Mucosa of gallbladder (tissue), 1 donor: ENCODE measurements at regions not wholly inside any gene's neighbourhood (a gene's known extent, or its start where the extent isn't known, plus 50 kb on each side); places are given as distances from the start of the nearest gene placed in this dataset.
"Not testable (repeated sequence)": the region's sequence is repeated elsewhere in the genome, so short reads cannot be mapped to it uniquely, and the experiment has no call there.

Experiments used
- DNase-seq: peaks from one replicate; pipeline ENCODE4 v3.0.0-alpha.2; 2020; ENCODE audit warnings: low spot score
- donor health status: DM: no; HTN: no; CAD: no.

DNA sequence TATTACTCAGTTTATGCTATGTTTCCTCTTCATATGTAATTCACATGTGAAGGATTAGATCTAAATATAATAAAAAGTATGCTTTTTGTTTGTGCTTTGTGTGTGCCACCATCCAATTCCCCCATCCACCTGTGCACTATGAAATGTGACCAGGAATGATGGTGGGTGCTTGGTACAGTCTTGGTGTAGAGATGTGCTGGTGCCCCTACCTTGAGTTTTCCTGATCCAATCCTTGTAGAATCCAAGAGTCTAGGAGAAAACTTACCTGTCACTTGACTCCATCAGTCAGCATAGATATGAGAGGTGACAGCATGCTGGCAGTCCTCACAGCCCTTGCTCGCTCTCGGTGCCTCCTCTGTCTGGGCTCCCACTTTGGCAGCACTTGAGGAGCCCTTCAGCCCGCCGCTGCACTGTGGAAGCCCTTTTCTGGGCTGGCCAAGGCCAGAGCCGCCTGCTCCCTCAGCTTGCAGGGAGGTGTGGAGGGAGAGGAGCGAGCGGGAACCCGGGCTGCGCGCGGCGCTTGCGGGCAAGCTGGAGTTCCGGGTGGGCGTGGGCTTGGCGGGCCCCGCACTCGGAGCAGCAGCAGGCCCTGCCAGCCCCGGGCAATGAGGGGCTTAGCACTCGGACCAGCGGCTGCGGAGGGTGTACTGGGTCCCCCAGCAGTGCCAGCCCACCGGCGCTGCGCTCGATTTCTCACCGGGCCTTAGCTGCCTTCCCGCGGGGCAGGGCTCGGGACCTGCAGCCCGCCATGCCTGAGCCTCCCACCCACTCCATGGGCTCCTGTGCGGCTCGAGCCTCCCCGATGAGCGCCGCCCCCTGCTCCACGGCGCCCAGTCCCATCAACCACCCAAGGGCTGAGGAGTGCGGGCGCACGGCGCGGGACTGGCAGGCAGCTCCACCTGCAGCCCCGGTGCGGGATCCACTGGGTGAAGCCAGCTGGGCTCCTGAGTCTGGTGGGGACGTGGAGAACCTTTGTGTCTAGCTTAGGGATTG is 874.7 kb downstream of the PLA2G4A start:
- not testable (repeated sequence) for DNase-seq

DNA sequence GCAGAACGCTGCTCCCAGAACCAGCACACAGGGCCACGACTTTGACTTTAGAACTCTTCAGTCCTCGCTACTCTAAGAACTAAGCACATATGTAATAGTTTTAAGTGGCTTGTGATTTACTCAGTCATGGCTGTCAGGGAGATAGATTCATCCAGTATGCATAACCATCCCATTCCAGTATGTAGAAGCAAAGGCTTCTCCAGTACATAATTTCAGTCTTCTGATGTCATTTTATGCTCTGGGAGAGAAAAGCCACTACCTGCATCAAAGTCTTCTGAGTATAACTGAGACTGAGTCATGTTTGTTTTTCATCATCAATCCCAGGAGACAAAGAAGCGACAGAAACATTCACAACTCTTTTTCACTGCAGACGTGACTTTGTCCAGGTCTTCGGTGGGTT is 885.7 kb downstream of the PLA2G4A start:
- DNase-seq, result no peak

DNA sequence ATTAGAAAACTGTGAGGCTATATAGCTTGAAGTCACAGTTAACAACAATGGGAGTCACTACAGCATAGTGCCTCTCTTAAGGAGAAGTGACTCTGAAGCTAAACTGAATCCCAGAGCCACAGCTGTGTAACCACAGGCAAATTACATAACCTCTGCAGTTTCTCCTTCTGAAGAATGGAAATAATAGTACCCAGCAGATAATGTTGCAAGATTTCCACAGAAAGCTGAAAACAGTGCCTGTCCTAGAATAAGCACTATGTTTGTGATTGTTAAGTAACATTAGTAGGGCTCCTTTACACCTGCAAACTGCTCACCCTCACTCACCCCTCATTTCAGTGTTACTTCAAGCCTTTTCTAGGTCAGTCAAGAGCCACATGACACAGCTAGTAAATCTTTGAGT is 886.7 kb downstream of the PLA2G4A start:
- DNase-seq, result no peak

DNA sequence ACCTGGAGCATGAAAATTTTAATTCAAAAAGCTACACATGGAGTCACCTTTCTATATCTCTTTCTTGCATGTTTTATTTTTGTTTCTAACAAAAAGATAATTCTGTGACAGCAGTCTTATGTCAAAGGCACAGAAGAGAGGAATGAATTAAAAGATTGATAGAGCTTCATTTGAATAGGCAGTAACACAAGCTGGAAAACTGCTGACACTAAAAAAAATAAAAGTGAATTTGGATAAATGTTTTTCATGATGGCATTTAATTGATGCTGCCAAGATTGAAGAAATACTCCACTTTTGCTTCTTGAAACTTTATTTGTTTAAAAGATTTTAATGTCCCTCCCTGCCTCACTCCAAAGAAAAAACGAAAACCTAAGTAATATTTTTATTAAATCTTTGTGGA is 887.4 kb downstream of the PLA2G4A start:
- no peak for DNase-seq

DNA sequence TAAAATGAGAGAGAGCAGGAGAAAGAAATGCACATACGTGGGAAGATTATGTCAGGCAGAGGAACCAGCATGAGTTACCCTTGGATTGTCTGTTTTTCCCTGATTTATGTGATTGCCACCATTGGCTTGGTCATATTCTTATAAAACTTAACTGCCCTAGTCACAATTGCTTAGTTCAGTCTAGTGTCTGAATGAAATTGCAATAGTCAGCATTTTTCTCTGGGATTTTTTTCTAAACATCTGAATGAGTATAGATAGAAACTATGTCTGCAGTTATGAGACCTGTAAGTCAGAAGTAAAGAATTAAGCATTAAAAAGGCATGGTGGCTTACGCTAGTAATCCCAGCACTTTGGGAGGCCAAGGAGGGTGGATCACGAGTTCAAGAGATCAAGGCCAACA is 889.8 kb downstream of the PLA2G4A start:
- DNase-seq, result no peak

DNA sequence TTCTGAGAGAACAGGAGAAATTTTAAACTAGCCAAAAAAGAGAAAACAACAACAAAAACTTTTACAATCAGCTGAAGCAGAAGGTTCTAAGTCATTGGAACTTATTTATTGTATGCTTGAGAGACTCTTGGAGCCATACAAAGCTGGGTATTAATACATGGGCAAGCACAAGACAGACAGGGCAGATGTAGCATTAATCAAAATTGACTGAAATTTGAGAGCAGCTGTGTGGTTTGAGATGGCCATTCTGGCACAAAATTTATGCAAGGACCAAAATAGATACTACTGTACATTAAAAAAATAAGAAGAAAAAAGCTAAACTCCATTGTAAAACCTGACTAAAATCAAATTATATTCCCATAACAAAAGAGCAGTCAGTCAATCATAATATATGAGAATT is 892.5 kb downstream of the PLA2G4A start:
- no peak for DNase-seq

DNA sequence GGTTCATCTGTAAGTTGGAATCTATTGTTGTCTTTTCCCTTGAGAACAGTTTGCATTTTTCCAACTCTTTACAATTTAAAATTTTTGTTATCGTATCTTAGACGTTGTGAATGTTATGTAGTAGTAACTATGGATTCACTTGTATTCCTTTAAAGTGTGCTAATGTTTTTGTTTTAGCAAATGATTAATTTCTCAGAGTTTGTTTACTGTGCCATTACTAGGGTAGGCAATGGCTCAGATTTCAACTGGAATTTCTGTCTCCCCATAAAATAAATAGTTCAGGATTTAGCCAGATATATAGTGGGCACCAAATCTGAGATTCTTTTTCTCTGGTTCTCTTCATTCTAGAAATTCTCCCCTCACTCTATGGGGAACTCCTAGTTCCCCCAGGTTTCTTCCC is 896.5 kb downstream of the PLA2G4A start:
- no peak for DNase-seq

DNA sequence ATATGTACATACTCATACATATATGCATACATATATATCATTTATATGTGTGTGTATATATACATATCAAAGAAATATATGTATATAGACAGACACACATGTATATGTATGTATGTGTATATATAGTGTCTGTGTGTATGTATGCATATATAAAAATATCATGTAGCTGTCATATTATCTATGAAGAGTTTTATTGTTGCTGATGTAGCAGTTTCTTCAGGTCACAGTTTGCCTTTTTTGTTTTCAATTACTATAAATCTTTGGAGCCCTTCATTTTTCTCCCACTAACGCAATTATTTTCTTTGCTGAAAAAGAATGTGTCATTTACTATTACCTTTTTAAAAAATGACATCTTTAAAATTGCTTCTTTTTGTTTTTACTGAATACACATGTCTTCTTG is 904.5 kb downstream of the PLA2G4A start:
- no peak for DNase-seq

DNA sequence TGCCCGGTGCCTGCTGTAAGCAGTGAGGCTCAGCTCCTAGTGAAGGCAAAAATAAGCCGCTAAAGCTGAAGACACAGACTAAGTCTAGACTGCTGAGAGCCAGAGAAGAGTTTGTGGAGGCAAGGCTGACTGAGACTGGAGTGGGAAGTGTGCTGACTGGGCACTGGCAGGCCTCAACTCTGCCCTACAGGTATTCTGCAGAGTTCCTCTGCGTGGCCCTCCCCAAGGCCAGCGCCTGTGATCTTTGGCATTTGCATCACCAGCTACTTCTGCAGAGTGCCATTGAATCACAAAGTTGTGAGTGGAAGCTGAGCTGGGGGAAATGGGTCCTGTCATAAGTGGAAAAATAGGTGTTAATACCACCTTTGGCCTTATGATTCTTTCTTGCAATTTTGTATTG is 905.7 kb downstream of the PLA2G4A start:
- DNase-seq, result no peak

DNA sequence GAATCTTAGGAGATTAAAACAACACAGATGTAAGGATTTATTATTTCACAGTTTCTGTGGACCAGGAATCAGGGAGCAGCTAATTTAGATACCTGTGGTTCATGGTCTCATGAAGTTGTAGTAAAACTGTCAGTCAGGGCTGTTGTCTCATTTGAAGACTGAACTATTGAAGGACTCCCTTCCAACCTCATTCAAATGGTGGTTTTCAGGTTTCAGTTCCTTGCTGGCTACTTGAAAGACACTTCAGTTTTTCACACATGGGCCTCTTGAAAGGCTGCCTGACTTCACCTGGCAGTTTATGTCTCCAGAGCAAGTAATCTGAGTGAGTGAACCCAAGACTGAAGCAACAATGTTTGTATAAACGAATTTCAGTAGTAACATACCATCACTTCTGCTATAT is 915.9 kb downstream of the PLA2G4A start:
- DNase-seq, result no peak

DNA sequence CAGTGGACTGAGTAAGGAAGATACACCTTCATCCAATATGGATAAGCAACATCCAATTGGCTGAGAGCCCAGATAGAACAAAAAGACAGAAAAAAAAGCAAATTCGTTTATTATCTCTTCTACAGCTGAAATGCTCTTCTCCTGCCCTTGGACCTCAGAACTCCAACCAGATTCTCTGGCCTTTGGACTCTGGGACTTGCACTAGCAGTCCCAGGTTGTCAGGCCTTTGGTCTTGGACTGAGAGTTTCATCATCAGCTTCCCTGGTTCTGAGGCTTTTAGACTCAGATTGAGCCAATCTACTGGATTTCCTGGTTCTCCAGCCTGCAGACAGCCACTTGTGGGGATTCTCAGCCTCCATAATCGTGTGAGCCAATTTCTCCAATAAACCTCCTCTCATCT is 926.8 kb downstream of the PLA2G4A start:
- DNase-seq, result no peak

DNA sequence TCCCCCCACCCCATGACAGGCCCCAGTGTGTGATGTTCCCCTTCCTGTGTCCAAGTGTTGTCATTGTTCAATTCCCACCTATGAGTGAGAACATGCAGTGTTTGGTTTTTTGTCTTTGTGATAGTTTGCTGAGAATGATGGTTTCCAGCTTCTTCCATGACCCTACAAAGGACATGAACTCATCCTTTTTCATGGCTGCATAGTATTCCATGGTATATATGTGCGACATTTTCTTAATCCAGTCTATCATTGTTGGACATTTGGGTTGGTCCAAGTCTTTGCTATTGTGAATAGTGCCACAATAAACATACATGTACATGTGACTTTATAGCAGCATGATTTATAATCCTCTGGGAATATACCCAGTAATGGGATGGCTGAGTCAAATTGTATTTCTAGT is 927.9 kb downstream of the PLA2G4A start:
- DNase-seq, result not testable (repeated sequence)

DNA sequence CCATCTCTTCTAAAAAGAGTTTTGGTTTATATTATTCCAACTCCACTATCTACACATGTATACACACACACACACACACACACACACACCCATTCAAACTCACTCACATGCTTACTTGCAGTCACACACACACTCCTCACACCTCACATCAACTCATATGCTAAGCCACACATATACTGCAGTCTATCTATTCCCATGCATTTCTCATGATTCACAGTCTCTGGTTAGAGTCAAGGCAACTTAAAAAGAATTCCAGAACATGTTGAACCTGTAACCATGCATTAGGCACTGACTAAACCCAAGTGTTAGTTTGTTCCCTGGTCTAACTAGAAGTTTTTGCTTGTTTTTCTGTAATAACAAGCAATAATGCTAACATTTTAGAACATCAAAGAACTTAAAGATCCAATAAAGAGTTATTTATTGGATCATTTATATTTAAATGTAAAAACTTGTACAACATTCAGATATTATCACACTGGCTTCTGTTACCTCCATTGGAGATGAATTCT is 931.1 kb downstream of the PLA2G4A start:
- no peak for DNase-seq

DNA sequence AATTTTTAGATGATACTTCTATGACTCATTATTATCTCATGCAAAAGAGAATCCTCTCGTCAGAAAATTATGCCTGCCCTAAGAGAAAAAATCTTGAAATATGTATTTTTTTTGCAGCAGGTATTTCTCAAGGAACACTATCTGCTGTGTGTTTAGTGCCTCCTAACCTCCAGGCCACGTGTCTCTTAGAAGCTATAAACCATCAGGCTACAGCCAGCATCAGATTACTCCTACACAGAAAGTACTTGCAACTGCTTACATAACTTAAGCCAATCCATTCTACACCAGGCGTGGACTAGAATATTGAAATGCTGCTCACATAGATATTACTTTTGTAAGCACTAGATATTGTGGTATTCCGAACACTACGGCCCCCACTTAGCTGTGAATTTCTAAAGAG is 933.4 kb downstream of the PLA2G4A start:
- DNase-seq, result no peak

DNA sequence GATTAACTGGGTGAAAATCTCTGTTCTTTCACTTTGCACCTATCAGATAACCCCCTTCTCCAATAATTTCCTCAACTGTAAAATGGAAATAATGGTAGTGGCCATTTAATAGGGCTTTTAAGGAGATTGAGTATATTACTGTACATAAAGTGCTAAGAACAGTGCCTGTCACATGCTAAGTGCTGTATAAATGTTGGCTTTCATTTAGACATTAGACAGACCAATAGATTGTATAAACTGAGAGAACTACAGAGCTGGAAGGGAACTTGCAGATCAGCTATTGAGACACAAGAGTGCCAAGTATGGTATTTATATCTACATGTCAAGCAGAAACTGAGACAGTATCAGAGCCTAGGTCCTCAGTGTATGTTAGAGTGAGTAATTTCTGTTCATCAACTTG is 934.7 kb downstream of the PLA2G4A start:
- no peak for DNase-seq

DNA sequence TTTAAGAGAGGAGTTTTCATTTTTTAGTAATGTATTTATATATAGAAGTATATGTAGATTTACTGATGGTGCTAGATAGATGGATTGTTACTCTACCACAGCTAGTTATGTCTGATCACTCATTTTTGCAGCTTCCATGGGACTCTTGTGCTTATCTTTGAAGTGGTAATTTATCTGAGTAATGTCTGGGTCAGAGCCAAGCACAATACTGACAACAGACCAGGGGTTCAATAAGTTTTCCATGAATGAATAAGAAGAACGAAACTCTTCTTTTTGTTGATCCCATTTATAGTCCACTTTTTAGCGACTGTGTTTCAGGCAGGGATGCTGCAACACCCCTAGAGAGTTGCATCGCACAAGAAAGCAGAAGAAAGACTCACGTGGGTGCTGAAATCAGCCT is 935.2 kb downstream of the PLA2G4A start:
- no peak for DNase-seq

DNA sequence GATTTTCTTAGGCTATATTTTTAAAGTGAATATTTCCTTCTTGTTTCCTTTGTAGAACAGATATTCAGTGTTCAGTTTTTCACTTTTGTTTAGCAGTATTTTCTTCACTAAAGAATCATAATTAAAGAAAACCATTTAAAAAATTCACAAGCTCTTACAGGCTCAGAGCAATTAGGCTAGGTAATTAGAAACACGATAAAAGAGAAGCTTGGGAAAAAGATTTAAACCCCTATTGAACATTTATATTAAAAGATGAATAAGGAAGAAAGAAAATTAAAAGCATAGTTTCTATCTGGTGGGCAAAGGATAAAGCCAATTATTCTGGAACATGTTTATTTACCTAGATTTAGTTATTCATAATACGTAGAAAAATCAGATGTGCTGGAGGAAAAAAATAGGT is 942.6 kb downstream of the PLA2G4A start:
- DNase-seq, result no peak

DNA sequence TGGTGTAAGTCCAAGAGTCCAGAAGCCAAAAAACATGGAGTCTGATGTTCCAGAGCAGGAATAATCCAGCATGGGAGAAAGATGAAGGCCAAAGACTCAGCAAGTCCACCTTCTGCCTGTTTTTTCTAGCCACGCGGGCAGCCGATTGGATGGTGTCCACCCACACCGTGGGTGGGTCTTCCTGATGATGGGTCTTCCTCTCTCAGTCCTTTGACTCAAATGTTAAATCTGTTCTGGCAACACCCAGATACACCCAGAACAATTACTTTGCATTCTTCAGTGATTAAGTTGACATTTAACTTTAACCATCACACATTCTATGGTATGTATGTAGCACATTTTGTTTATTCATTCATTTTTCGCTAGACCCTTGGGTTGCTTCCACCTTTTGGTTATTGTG is 944.4 kb downstream of the PLA2G4A start:
- no peak for DNase-seq

DNA sequence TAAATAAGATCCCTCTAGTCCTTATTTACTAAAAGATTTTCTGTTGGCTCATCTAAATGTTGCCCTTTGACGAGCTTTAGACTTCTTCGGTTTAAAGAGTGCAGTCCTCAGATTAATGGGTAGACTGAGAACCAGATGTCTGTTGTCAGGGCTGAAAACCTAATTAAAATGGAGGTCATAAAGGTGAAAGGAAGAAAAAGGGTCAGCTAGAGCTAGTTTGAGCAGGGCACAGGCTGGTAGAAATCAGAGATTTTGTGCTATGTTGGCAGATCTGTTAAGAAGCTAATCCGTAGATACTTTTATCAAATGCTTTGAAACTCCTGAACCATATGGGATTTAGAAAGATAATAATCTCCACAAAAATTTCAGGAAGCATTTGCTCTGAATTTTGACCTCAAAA is 959.0 kb downstream of the PLA2G4A start:
- DNase-seq, result no peak

DNA sequence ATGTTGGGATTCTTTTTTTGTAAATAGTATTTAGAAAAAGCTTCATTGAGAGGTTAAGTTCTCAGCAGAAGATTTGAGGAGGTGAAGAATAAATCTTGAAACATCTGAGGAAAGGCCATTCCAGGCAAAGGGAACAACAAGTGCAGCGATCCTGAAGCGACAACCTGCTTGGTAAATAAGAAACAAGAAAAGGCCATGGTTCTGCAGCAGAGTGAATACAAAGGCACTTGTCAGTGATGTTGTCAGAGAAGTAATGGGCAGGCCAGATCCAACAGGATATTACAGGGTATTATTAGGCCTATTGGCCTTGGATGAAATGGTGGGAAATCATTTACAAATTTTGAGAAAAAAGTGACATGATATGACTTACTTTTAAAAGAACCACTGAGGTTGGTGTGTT is 960.0 kb downstream of the PLA2G4A start:
- DNase-seq, result no peak

DNA sequence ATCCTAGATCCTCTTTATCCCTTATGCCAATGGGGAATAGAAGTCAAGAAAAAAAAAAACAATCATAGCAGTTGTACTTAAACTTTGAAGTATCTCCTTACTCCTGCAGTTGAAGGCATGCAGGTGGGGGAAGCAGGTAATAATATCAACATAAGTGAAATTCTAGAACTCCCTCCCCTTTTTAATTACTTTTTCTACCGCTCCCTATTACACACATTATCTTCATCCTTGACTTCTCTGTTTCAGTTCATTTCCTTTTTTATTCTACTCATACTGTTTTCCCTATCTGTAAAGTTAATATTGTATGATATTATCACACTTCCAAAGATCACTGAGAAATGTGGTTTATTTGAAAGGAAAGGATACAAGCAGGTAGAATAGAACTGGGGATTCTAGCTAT is 962.0 kb downstream of the PLA2G4A start:
- no peak for DNase-seq

DNA sequence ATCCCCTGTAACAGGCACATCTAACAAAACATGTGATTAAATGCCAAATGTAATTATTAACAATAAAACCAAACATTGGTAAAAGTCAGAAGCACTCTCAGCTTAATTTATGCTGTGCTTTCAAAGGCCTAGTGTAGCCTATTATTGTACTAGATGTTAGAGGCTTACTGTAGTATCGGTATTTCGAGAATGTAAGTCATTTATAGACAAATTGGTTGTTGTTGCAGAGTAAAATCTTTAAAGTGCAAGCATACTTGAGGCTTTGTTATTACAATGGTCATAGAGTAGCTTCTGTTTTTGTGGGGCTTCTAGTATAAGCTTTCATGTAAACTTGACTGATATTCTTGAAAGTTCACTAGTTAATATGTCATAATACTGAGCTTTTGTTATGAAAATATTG is 965.8 kb downstream of the PLA2G4A start:
- DNase-seq, result no peak

DNA sequence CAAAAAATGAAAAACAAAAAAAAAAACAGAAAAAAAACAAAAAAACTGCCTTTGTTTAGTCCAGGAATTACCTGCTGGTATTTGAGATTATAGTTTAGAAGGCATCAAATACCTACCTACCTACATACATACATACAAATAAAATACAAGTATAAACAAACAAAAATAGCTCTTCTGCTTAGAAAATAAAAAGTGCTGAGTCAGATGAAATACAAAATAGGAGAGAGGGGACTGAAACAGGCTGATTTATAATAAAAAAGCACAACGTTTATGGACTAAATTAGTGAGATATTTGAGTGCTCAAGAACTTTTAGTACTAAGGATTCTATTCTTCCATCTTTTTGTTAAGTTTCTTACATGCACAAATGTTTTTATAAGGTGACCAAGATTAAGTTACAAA is 980.8 kb downstream of the PLA2G4A start:
- DNase-seq, result no peak

DNA sequence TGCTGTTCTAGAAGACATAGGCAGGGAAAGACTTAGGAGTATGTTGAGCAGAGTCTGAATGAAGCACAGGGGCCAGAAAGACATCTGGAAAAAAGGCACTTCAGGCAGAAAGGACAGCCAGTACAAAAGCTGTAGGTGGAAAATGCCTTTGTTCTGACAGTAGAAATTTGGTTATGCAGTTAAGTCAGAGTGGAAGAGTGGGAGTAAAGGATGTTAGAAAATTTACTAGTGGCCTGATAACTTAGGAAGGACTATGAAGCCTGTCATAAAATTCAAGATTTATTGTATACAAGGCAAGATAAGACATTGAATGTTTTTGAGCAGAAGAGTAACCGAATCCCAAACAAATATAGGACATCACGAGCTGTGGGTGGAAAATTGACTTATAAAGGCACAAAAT is 987.9 kb downstream of the PLA2G4A start:
- DNase-seq, result no peak
